ENCODE measurements at regions not wholly inside any gene's neighbourhood (a gene's known extent, or its start where the extent isn't known, plus 50 kb on each side); places are given as distances from the start of the nearest gene placed in this dataset.

- TF ChIP-seq, protein P1, sequence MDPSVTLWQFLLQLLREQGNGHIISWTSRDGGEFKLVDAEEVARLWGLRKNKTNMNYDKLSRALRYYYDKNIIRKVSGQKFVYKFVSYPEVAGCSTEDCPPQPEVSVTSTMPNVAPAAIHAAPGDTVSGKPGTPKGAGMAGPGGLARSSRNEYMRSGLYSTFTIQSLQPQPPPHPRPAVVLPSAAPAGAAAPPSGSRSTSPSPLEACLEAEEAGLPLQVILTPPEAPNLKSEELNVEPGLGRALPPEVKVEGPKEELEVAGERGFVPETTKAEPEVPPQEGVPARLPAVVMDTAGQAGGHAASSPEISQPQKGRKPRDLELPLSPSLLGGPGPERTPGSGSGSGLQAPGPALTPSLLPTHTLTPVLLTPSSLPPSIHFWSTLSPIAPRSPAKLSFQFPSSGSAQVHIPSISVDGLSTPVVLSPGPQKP (IDR thresholded peaks at IDR 0.05; ENCODE audit: borderline replicate concordance, low read depth, low read length) = no peak
- no peak for TF ChIP-seq CTCF (conservative IDR thresholded peaks at IDR 0.05; ENCODE audit: low read depth, low read length)
These were observed 734.5 kb upstream of the NUDT12 start for GRCh38 chr5:104297076-104297475.

Data from IMR-90 (cell line).